ENCODE measurements at regions not wholly inside any gene's neighbourhood (a gene's known extent, or its start where the extent isn't known, plus 50 kb on each side); places are given as distances from the start of the nearest gene placed in this dataset.
"Not testable (repeated sequence)": the region's sequence is repeated elsewhere in the genome, so short reads cannot be mapped to it uniquely, and the experiment has no call there.

GRCh38 chr16:13379266-13379665 lies 477.9 kb downstream of the SHISA9 start:
- no peaks in the 10 kb centered on the region for H3K27me3 ChIP-seq
- 59% methylated on average over 3 of the region's 3 CpGs for WGBS (ENCODE audit: insufficient coverage, low coverage, low lambda C conversion rate, missing lambda C conversion rate)
- ATAC-seq: no peak
- no peak overlapping the region for H3K27ac ChIP-seq
- no peak overlapping the region for H3K4me3 ChIP-seq
- H3K4me1 ChIP-seq: no peaks in the 10 kb centered on the region
- DNase-seq: no peak
- H3K9me3 ChIP-seq: no peaks in the 10 kb centered on the region
- H3K36me3 ChIP-seq: no peaks in the 10 kb centered on the region
- intact Hi-C loops (cut with DNase I): no loop called here
- TF ChIP-seq POLR2A (IDR thresholded peaks at IDR 0.05) (no peak), CTCF (IDR thresholded peaks at IDR 0.05) (no peak)

GRCh38 chr16:13385156-13386040 lies 484.0 kb downstream of the SHISA9 start:
- H3K36me3 ChIP-seq; H3K9me3 ChIP-seq; DNase-seq; H3K4me3 ChIP-seq; H3K4me1 ChIP-seq; intact Hi-C loops (cut with DNase I); ATAC-seq; H3K27ac ChIP-seq; H3K27me3 ChIP-seq: not testable (repeated sequence)
- WGBS (ENCODE audit: insufficient coverage, low coverage, low lambda C conversion rate, missing lambda C conversion rate): 69% methylated on average over 1 of the region's 1 CpG

- DNase-seq (no peak), ATAC-seq (no peak)
- no peaks in the 10 kb centered on the region for H3K9me3 ChIP-seq
- no peaks in the 10 kb centered on the region for H3K27me3 ChIP-seq
- whole genome bisulfite sequencing (ENCODE audit: insufficient coverage, low coverage, low lambda C conversion rate, missing lambda C conversion rate): 78% methylated on average over 7 of the region's 7 CpGs
- no peaks in the 10 kb centered on the region for H3K36me3 ChIP-seq
- intact Hi-C loops (cut with DNase I): no loop called here
- H3K4me3 ChIP-seq: no peak overlapping the region
- TF ChIP-seq POLR2A (IDR thresholded peaks at IDR 0.05) (no peak), CTCF (IDR thresholded peaks at IDR 0.05) (no peak)
- no peaks in the 10 kb centered on the region for H3K4me1 ChIP-seq
- no peak overlapping the region for H3K27ac ChIP-seq
These were observed 488.9 kb downstream of the SHISA9 start for GRCh38 chr16:13390093-13390985.

GRCh38 chr16:13390986-13391305 lies 489.5 kb downstream of the SHISA9 start:
- DNase-seq (no peak), ATAC-seq (no peak)
- no peaks in the 10 kb centered on the region for H3K36me3 ChIP-seq
- H3K4me3 ChIP-seq: no peak overlapping the region
- no peaks in the 10 kb centered on the region for H3K27me3 ChIP-seq
- intact Hi-C loops (cut with DNase I): no loop called here
- no peaks in the 10 kb centered on the region for H3K4me1 ChIP-seq
- no peaks in the 10 kb centered on the region for H3K9me3 ChIP-seq
- TF ChIP-seq CTCF (IDR thresholded peaks at IDR 0.05) (no peak), POLR2A (IDR thresholded peaks at IDR 0.05) (no peak)
- no peak overlapping the region for H3K27ac ChIP-seq

GRCh38 chr16:13391337-13391736 lies 489.9 kb downstream of the SHISA9 start:
- Histone ChIP-seq H3K4me1 (no peaks in the 10 kb centered on the region), H3K27ac (no peak overlapping the region), H3K27me3 (no peaks in the 10 kb centered on the region), H3K9me3 (no peaks in the 10 kb centered on the region), H3K36me3 (no peaks in the 10 kb centered on the region), H3K4me3 (no peak overlapping the region)
- TF ChIP-seq POLR2A (IDR thresholded peaks at IDR 0.05): no peak
- TF ChIP-seq CTCF (IDR thresholded peaks at IDR 0.05): no peak
- 56% methylated on average over 1 of the region's 3 CpGs for WGBS (ENCODE audit: insufficient coverage, low coverage, low lambda C conversion rate, missing lambda C conversion rate)
- DNase-seq: no peak
- no peak for ATAC-seq
- intact Hi-C loops (cut with DNase I): no loop called here

Data from right lobe of liver (tissue), 6 donors.